ENCODE measurements at regions not wholly inside any gene's neighbourhood (a gene's known extent, or its start where the extent isn't known, plus 50 kb on each side); places are given as distances from the start of the nearest gene placed in this dataset.

DNA sequence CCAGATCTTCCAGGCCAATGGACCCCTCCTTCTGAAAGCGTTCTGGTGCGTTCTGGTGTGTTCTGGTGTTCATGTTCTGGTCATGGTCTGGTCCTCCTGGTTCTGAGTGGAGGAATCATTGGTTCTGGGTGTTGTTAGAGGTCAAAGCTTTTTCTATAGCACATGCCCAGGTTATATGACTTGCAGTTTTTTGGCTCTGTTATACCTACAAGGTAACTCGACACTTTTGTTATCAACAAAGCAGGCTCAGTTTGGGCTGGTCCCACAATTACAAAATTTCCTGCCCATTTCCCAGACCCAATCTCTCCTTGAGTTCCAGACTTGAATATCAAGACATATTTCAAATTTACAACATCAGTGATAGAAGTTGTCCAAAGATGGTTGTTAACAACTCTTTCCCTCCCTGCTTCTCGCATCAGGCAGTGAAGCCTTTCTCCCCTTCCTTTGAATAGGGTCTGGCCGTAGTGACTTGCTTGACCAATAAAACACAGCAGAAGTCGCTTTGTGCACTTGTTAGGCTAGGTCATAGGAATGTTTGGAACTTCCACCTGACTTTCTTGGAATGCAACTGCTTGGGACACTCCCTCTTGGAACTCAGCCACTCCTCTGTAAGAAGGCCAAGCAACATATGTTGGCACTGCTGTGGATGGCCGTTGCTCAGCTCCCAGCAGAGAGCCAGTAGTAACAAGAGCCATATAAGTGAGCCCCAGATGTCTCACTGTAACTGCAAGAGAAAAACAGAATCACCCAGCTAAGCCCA, 83.1 kb upstream of the STEAP1B start:
- no peak for DNase-seq

DNA sequence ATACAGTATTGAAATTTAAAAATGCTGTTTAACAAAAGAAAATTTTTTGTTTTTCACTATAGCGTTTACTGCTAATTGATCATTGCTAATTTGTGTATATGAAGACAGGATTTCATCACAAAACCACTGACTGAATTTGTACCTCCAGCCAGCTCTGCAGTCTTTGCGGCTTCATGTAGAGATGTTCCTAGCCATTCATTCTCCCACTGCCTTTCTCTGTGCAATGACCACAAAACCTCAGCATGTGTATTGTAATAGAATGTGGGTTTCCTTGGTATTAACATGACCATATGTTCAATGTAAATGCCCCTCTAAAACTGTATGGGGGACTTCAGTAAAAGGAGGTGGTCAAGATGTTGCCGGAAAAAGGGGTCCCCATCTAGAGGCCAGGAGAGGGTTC, 81.1 kb upstream of the STEAP1B start:
- DNase-seq, result no peak

- DNase-seq, result no peak
These were observed 80.0 kb upstream of the STEAP1B start for GRCh38 chr7:22579961-22580360.

DNA sequence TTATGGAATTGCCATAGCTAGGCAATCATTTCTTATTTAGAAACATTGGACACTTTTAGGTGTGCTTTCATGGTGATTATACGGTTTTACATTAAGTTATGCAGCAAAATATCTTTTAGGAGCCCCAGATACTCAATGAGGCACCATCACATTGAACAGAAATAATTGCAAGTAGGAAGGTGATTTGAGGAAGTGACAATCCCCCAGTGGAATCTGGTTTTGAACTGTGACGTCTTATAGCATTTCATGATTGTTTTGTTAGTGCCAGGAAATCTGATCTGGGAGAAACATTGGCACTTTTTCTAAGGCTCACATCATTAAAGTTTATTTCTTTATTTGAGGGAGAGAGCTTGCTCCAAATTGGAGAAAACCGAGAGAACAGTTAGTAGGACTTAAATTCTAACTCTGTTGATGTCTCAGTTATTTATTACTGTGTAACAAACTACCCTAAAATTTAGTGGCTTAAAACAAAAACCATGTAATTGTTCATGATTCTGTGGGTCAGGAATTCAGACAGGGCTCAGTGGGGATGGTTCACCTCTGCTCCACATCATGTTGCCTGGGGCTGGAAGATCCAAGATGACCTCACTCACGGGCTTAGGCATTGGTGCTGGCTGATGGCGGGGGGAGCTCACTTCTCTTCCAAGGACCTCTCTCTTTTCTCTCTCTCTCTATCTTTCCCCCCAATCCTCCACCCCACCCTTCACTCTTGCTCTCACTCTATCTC, 78.2 kb upstream of the STEAP1B start:
- peak; percentile 72 for DNase-seq

- DNase-seq, result peak; percentile 97
These were observed 77.5 kb upstream of the STEAP1B start for GRCh38 chr7:22577470-22578001.

- peak; percentile 63 for DNase-seq
These were observed 76.9 kb upstream of the STEAP1B start for GRCh38 chr7:22576612-22577469.

DNA sequence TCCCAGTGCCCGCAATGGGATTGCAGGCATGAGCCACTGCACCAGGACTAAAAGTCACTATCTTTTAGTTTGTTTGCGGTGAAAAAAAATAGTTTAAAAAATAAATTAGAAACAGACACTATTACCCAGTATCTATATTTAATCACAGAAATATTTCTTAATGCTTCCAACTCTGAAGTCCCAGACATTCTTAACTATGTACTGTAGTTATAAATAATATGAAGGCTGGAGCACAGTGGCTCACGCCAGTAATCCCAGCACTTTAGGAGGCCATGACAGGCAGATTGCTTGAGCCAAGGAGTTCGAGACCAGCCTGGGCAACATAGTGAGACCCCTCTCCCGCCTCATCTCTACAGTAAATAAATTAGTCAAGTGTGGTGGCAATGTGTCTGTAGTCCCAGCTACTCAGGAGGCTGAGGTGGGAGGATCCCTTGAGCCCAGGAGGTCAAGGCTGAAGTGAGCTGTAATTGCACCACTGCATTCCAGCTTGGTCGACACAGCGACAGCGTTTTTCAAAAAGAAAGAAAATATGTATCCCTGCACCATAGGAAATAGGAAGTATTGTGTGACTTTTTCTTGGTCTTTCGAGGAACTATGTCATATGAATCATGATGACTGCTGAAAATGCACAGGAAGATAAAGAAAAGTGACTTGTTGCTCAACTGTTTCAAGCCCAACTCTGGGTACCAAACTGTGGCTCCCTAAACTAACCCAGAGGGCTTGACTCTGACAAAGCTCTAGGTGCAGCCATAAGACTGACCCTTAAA, 74.9 kb upstream of the STEAP1B start:
- DNase-seq, result peak; percentile 92

DNA sequence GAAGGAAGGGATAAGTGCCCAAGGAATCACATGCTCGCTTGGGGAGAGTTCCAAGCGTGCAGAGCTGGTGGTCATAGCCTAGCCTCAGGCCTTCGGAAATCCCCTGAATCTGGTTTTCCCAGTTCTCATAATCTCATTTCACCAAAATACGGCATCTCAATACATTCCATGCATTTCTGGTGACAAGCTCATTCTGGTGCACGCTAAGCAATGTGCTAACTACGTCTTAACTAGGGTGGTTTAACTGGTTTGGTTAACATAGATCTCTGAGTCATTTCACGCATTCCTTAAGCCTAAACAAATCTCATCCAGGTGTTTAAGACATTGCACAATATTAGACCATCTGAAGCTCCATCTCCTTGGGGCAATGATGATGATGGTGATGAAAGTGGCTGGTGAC, 72.9 kb upstream of the STEAP1B start:
- no peak for DNase-seq

DNA sequence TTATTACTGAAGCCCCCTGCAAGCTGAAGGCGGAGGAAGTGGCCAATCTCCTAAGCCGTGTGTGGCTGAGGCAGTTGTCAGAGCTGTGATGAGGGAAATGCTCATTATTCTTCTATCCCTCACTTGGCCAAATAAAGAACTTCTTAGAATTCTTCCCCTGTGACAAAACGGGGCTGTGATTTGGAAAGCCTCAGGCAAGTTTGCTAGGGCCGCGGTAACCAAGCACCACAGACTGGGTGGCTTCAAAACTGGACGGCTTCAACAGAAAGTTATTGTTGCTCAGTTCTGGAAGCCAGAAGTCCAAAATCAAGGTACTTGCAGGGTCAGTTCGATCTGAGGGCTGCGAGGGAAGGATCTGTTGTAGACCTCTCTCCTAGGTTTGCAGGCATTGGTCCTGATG, 72.3 kb upstream of the STEAP1B start:
- DNase-seq, result no peak

GRCh38 chr7:22571766-22572165, 71.8 kb upstream of the STEAP1B start:
- DNase-seq, result peak; percentile 83

GRCh38 chr7:22569586-22570321, 69.8 kb upstream of the STEAP1B start:
- peak; percentile 98 for DNase-seq

DNA sequence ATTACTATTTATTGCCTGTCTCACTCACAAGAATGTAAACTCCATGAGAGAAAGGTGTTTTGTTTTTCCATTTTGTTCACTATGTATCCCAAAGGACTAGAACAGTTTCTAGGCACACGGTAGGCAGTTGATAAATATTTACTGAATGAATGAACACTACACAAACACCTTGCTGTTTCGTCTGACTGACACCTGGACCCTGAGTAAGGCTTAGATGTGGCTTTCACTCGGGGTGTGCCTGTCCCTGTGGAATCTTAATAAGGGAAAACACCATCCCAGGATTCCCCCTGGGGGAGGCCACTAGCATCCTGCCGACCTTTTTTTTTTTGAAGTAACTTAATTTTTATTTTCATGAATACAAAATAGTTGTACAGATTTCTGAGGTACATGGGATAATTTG, 66.6 kb upstream of the STEAP1B start:
- no peak for DNase-seq

- no peak for DNase-seq
These were observed 66.2 kb upstream of the STEAP1B start for GRCh38 chr7:22566176-22566575.

DNA sequence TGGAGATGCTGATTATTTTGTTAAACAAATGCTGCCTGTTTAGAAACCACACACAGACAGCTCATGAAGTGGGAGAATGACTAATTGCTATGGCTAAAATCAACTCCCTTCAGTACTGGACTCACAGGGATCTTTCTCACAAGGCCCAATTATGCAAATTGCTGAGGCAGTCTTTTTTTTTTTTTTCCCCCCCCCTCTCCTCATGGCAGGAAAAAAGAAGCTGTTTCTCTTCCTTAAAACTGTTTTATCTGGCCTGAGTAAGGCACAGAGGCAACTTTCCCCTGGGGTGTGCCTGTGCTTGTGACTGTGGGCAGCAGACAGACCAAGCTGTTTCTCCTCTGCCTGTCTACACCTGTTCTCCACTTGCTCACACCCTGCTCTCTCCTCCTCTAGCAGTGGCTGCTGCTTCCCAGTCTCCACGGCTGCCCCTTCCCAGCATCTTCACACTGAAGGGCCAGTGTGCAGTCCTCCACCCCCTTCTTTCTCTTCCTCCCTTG, 65.4 kb upstream of the STEAP1B start:
- peak; percentile 96 for DNase-seq

DNA sequence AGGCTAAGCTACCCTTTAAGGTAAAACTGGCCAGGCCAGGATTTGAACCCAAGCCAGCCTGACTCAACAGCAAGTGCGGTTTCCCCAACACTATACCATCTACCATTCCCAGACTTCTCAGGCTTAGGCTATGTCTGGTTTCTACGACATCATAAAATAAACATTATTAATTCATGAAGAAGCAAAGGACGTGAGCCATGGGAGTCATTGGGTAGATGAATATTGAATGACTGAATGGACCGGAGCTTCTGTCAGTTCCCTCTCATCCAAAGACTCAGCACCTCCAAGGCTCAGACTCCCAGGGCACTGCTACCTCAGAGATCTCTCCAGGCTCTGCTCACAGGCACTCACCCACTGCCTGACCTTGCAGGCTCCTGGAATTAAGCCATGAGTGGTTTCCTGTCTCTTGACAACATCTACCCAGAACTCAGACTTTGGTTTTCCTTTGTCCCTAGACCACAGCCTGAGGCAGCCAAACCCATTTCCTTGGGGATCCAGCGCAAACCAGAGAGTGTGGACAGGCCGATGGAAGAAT, 64.6 kb upstream of the STEAP1B start:
- peak; percentile 36 for DNase-seq

DNA sequence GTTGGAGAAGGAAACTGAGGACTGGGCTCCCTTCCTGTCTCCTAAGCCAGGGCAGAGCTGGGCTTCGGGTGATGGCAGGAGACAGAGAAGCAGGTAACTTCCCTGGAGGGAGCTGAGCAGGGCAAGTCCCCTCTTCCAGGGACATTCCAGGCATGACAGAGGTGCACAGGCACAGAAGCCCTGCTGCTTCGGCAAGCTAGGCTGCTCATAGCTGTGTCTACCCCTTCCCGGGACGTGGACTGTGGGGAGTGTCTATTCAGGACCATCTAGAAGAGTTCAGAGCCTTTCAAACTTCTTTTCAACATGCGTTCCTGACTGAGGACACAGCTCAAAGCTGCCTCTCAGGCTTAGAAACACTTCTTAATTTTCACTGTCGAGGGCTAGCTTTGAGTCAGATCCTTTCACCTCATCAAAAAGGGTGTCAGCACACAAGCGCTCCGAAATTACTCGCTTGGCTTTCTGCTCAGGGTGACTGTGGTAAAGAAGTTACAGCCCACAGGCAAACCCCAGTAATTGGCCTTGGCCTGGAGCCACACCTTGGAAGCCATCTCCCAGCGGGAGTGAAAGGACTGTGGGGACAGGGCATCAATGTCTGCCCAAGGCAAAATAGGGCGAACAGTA, 63.7 kb upstream of the STEAP1B start:
- DNase-seq, result no peak

DNA sequence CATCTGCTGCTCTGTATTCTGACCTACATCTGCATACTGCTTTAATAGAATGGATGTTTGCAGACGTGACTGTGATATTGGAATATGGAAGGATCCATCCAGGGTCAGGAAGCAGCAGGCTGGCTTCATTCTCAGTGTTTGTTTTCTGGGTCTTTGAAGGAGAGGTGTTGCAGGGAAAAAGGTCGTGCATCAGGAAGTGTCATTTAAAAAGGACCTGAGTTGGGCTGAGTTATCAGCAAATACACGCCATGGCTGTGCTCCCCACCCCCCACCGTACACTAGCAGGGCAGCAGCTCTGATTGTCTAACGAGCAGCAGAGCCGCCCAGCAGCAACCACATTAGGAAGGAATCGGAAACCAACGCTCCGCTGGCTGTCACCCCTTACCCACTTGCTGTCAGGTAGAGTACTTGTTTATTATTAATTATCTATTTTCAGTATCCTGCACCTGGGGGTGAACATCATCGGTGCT, 63.1 kb upstream of the STEAP1B start:
- no peak for DNase-seq

DNA sequence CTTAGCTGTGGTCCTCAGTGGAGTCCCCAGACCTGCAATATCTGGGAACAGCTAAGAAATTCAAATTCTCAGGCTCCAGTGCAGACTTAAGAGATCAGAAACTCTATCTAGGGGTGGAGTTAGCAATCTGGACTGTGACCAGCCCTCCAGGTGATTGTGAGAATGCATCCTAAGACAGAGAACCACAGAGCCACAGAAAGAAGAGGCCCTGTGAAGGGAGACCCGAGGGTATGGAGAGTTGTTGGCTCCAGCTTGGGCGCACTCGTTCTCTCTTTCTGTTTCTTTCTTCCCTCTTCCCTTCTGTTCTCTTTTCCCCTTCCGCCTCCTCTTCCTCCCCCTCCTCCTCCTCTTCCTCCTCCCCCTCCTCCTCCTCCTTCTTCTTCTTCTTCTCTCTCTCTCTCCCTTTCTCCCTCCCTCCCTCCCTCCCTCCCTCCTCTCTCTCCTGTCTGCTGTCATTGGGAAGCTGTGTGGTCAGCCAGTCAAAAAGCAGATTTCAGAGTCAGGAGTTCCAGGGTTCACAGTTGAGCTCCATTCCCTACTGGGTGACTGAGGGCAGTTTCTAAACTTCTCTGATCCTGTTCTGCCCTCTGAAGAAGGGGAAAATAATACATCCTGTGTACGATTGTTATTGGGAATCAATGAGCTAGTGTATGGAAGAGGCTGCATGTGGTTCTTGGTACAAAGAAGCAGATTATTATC, 62.1 kb upstream of the STEAP1B start:
- DNase-seq, result no peak

DNA sequence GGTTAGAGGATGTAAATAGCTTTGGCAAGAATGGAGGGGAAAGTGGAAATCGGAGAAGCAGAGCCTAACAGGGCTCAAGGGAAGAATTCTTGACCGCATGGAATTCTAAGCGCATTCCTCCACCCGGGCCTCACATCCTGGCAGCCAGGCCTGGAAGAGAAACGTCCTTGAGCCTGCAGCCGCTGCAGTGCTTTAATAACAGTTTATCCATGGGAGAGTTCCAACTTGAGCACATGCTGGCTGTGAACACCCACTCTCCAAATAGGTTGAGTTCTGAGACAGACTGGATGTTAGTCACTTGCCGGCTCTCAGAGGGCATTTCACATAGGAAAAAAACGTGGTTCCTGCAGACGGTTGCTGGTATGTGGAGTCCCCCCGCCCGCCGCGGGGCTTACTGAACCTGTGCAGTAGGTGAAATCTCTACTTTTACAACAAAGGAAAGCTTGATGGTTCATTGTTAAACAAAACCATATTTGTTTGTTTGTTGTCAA, 61.4 kb upstream of the STEAP1B start:
- DNase-seq, result peak; percentile 51
